Ammon's horn (tissue), 1 donor: ENCODE measurements at regions not wholly inside any gene's neighbourhood (a gene's known extent, or its start where the extent isn't known, plus 50 kb on each side); places are given as distances from the start of the nearest gene placed in this dataset.

Experiments
- DNase-seq: peaks from one replicate; pipeline ENCODE4 v3.0.0-alpha.2; 2016; ENCODE audit warnings: low spot score

DNA sequence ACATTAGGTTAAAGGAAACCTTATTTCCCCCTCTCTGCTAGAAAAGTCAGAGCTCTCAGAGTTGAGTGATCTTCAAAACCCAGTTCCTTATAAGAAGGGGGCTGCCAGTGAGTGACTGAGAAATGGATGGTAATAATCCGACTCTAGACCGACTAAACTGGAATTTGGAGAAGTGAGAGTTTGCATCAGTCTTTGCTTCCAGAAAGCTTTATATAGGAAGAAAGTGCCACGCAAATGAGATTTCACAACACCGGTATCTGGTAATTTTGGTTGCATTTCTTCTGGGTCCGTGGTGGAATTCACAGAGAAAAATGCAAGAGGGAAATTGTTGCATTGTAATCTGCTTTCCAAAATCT, 271.4 kb downstream of the MAF start:
- peak; percentile 61 for DNase-seq

DNA sequence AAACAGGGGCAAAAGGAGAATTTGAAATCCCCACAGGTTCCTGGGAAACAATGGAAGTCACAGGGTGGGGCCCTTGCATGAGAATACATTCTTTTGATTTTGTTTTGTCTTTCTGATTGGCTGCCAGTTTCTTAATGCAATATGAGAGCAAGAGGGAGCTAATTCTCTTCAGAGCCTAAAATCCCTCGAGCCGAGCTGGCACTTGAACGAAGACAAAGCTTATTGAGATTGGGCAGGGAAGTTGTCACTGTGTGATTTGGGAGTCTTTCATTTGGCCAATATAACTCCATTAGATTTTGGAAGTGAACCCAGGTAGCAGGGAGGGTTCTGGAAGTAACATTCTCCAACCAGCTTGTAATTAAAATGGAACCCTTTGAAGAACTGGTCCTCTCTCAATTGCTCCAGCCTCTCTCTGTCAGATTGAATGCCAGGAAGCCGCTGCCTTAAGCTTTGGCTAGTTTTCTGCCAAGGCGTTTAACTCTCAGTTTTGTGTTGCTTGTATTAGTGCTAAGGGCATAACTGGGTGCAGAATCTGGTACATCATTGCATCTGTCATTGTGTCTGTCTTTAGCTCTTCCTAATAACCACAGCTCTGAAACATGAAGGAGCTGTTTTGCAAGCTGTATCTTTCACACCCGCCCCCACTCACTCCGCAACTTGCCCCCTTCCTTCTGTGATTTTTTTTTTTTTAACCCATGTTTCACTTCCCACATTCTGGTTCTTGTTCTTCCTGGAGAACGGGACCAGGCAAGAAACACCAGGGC, 272.0 kb downstream of the MAF start:
- DNase-seq, result peak; percentile 62

DNA sequence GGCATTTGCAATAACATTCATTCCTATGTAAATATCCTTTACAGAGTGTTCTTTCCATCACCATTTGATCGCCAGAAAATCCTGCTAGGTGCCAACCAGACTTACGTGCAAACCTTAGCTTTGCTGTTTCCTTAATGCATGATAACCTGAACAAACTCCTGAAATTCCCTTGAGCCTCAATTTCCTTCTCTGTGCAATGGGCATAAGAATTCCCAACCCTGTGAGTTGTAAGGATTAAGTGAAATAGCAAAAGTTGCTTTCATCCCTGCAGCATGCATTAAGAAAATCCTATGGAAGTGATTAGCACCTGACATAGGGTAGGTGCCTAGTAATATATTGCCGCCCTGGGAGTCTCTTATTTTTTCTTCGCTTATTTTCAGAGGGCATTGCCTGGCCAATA, 272.7 kb downstream of the MAF start:
- DNase-seq, result no peak

DNA sequence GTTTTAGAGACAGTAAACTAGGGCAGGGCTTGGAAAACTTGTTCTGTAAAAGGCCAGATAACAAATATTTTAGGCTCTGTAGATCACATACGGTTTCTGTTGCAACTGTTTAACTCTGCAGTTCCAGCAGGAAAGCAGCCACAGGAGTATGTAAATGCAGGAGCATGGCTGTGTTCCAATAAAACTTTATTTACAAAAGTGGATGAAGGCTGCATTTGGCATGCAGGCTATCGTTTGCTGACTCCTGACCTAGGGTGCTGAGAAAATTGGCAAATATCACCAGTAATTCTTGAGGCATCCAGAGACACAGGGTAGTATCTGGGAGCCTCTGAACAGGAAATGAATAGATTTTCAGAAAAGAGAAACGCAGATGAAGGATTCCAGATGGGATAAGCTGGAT, 274.0 kb downstream of the MAF start:
- no peak for DNase-seq

DNA sequence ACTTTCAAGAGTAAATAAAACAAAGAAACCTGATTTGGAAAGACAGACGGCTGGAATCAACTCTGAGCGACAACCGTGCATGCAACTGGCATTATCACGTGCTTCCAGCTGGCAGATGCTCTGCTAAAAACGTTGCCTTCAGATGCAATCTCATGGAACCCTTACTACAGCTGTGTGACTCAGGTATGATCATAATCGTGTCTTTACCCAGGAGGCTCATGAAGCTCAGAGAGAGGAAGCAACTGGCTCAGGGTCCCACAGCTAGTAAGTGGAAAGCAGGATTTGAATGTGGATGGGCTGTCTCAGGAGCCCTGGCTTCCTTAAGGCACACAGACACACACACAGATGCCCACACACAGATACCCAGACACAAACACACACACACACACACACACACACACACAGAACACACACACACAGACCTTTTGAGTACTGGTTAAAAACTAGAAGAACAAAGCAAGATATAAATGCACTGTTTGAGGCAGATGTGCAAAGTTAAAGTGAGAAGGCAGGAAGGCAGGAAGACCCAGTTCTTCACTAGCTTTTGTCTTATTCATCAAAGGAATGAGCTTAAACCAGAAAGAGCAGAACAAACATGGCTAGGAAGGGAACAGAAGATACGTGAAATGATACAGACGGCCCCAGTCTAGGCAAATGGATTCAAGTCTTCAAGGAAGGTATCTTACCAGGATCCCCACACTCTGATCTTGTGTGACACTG, 275.2 kb downstream of the MAF start:
- DNase-seq, result no peak

DNA sequence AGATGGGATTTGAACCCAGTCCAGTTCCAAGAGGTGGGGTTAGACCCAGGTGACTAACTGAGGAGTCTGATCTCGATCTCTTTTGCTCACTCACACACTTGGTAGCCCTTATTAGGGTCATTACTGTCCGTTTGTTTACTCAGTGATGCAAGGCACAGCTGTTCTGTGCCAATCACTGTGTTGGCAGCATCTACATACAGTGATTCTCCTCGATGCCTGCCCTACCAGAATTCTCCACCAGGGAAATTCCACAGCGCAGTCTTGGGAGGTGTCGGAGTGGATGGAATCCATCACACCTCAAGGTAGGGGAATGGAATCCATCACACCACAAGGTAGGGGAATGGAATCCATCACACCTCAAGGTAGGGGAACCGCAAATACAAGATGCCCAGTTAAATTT, 279.6 kb downstream of the MAF start:
- no peak for DNase-seq

DNA sequence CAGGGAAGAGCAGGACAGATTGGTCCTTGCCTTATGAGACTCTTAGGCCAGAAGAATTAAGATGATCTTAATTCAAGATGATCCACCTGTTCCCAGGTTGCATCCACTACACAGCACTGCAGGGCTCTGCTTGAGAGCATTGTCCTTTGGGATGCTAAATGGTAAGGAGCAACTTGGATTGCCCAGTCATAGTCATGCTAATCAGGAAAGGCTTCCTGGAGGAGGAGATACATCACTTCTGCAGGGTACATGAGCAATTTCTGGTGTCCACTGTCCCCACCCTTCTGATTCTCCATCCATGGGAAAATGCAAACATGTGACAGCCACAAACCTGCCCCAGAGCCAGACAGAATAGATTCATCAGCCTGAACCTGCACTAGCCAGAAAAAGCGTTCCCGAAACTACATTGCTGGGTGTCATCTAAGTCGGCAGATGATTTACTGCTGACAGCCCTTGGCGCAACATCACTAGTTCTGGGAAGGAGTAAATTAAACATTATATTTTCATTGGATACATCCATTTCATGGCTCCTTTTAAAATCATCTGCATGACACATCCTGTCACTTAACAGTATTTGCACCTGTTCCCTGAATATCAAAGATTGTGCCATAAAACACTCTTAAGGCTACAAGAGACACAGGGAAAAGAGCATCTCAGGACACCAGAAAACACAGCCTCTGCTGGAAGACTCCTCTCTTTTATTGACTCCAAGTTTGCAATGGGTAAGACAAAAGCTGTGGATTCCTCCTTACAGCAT, 282.2 kb downstream of the MAF start:
- DNase-seq, result no peak

DNA sequence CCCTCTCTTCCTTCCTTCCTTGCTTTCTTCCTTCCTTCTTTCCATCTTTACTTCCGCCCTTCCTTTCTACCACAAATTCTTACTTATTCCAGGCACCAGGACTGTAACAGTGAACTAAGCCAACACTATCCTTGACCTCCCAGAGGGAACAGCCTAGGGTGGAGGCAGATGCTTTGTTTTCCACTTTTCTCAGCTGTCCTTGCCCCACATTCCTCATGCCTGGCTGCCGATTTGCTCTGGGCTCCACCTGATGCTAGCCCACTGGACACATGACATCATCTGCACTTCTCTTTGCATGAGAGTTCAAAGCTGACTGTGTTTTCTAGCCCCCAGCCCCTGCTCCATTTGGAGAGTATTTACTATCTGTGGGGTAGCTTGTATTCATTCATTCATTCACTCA, 283.0 kb downstream of the MAF start:
- DNase-seq, result no peak

DNA sequence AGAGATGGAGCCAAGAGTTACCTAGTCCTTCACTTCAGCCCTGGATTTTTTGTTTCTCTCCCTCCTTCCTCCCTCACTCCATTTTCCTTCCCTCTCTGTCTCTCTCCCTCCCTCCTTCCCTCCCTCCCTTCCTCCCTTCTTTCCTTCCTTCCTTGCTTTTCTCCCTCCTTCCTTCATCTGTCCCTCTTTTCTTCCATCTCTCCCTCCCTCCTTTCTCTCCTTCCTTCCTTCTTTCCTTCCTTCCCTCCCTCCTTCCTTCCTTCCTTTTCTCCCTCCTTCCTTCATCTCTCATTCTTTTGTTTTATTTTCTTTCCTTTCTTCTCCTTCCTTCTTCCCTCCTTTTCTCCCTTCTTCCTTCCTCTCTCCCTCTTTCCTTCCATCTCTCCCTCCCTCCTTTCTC, 283.5 kb downstream of the MAF start:
- DNase-seq, result no peak

DNA sequence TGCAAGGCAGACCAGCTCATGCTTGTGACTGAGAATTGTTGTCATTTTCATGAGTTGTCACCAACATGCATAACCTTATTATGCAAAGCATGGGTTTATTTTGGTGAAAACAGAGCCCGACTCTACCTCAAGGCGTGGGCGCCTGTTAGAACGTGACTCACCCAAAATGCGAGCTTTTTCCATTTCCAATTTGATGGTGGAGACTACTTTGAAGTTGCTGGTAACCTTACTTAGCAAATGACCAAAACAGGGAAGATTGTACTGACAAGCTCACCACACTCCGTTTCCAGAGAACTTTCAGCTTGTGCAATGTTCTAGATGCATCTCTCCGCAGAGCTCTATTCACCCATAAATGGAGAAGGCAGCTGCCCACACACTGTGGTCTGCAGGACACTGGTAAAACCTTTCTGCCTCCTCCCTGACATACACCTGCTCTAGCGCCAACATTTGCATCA, 284.5 kb downstream of the MAF start:
- peak; percentile 33 for DNase-seq

DNA sequence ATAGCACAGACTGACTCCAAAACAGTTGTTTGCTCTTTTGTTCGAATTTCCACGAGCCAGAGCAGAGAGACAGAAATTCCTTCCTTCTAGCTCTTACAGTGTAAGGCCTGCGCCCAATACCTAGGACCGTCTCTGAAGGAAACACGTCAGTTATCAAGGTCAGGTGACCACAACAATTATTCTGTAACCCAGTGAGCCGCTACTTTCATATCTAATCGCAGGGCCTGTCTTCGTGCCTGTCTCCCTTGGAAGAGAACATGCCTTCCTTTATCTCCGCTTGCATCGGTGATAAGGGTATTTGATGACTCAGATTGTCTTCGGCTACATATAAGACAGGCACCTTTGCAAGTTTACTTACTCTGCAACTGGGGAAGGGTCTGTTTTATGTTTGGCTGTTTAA, 288.0 kb downstream of the MAF start:
- DNase-seq, result no peak

DNA sequence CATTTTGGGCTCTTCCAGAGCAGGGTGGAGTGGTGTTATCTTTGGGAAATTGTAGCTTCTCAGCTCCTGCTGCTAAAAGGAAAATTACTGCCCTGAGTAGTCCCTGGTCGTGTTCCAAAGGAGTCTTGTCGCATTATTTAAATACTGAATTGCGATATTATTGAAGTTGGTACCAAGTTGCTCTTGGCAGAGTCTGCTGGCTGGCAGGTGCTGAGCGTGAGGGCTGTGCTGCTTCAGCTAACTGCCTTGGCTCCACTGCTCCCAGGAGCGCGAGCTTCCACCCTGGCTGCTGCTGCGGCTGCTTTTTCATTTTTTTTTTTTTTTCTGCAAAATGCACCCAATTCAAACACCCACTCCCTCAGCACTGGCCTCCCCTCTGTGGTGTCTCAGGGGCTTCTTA, 289.8 kb downstream of the MAF start:
- DNase-seq, result peak; percentile 23

DNA sequence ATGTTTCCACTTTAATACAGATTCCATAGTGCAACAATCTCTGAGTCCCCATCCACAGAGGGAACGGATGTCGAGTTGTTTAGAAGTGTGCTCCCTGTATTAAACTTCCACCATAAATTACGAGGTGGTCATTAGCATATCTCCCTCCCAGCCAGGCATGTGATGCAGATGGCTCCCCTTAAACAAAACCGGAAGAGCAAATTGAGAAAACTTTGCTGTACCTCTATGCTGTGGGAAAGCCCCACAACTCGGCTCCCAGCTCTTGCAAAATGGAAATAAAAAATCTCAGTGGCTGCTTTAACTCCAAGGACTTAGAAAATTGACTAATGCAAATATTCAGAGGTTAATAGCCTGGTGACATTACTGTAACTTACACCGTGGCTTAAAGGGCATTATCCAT, 290.9 kb downstream of the MAF start:
- no peak for DNase-seq

DNA sequence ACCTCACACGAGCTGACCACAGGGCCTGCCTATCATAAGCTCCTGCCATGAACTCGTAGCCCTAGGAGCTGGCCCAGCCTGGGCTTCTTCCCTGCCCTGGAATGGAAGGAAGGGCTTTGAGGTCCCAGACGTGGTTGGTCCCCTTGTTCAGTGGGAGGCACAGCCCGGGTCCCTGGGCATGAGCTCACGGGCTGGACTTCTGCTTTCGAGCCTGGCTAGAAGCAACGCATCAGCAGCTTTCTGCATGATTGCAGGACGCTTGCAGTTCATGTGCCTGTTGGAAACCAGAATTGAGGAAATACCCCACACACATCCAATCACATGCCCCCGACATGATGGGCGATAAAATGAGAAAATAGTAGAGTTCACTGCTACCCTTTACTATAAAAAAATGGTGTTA, 293.3 kb downstream of the MAF start:
- peak; percentile 81 for DNase-seq

DNA sequence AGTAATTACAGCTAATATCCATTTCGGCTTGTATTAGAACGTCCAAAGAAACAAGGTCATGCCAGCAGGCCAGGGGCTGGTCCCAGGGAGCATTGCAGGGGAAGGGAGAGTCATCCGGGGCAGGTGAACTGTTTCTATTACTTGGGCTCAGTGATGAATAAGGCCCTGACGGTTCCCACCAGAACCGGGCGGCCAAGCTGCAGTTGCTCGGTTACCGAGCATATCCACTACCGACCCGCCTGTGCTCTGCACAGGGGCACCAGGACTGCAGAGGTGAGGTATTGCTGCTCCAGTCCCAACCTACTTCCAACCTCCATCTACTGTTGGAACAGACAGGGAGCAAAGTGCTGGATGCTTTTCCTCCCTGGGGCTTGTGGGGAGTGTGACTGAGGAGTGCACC, 295.5 kb downstream of the MAF start:
- no peak for DNase-seq

DNA sequence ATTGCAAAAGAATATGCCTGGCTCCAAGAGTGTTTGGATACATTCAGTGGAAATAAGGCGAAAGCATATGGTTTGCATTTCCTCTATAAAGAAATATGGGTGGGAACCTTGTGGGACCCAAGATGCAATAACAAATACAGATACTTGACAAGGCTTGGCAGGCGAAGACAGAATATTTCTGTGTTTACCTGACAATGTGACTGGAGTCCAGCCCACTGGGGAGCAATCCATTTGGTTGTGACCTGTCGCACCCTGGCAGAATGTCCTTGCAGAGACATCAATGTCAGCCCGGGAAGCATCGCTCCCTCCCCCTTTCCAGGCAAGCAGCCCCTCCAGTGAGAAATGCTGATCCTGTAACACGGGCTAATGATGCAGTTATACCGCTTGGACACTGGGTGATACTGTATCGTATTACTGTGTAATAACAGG, 296.6 kb downstream of the MAF start:
- no peak for DNase-seq

DNA sequence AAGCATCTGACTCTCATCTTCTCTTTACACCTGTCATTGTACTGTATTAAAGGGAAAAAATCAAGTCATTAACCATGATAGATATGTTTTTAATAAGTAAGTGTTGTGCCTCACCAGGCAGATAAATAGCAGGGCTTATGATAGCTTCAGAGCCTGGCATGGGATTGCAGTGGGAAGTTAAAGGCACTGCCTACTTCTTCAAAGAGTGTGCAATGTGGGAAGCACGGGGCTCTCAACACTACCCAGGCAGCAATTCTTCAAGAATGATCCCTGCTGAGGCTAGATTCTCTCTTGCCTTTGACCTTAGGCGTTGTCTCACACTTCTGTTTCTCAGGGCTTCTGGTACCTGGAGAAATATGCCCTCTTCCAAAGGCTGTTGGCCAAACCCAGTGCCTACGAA, 297.3 kb downstream of the MAF start:
- DNase-seq, result no peak

DNA sequence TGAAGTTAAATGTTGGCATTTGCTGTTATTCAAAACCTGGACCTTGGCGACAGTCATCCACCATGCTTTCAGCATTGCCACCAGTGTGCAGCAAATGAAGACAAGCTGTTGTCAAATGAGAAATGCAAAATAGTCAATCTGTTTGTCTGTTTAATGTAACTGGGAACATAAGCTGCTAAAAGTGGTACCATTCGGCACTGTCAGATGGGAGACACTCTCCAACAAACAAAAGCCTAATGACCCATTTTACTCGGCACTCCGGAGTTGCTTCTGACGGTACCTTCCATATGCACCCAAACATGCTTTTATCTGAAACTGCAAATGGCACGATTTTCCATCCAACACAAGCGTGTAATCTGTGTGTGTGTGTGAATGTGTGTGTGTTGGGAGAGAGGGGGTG, 297.8 kb downstream of the MAF start:
- DNase-seq, result peak; percentile 27

DNA sequence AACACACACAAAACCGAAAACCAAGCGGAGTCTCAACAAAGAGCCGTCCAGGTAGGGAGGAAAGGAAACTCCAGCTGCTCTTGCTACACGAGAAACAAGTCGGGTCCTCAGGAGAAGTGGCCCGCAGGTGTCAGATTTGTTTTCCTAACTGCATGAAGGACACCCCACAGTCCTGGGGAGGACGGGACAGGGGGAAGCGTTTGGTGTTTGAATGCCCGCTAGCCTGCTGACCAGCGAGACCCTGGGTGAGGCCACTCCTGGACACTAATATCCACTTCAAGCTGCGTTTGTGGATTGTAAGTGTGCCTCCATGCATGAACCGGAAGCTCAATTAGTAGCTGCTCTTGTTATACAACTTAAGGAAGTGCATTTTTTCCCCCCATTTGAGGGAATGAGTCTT, 299.5 kb downstream of the MAF start:
- no peak for DNase-seq

DNA sequence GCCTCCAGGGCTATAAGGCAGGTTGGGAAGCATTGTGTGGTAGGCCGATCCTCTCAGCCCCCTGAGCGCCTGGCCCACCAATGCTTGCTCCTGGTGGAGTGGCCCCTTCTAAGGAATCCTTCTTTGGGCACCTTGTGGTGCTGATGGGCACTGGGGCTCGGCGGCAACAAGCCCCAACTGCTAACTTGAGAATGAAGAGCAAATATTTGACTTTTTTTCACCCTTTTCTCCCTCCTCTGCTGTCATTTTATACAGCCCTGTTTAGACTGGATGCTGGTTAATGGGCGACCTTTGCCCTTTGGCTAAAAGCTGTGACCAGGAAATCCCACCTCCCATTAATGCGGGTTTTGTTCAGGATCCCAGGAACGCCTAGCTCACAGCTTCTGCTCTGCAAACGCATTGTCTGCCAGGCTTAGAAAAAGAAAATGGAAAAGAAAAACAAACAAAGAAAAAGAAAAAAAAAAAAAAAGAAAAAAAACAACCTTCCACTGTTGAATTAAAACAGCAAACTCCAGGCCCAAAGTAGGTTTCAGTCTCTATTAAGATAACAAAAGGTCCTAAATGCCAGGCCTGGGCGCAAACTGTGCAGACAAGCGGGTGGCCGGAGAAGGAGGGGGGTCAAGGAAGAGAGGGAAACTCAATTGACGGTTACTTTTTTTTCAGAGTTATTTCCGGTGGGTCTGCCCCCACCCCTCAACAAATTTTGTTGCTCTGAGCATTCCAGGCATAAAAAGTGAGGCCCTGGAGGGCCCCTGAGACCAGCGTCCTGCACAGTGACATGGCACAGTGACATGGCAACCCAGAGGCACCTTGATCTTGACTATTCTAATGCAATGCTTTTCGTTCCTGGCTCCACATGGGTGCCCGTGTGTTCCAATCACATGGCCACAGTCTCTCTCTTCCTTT, 301.4 kb downstream of the MAF start:
- no peak for DNase-seq

DNA sequence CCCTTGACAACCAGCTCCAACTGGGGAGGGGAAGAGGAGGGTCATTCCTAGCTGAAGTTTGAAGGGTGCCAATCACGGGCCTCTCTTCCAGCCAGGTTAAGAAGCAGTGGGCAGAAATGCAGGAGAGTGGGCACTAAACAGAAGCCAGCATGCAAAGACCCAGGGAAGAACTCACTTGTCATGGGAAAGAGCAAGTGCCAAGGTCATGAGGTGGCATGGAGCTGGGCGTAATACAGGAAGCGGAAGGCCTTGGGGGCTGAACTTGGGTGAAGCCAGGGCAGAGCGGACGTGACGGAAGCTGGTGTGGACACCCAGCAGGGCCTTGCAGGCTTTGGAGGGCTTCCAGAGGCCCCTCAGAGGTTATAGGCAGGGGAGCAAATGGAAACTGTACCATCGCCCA, 302.1 kb downstream of the MAF start:
- DNase-seq, result no peak

DNA sequence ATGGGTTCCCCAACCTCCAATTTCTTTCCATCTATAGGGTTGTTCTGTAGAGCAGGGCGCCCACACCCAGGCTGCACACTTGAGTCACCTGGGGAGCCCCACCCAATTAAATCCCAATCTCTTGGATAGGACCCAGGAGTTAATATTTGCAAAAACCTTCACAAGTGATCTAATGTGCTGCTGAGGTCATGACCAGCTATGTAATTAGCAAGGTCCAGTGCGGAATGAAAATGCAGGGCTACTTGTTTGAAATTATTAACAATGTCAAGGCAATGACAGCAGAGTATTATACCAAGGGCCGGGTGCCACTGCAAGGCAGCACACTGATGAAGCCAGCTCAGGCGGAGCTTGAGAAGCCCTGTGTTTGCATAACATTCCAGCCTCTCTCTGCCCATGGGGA, 302.7 kb downstream of the MAF start:
- DNase-seq, result no peak
